H1 (cell line): ENCODE measurements at regions not wholly inside any gene's neighbourhood (a gene's known extent, or its start where the extent isn't known, plus 50 kb on each side); places are given as distances from the start of the nearest gene placed in this dataset.

Source experiments
- CTCF ChIA-PET: fragments of 300-600 bp; sonication (Branson Sonifier 250); formaldehyde crosslinking; loops from one replicate; lab custom pipeline; 2021; ENCODE audit not compliant: partially characterized antibody; lab: Charles Lee
- POLR2A ChIA-PET: fragments of 300-600 bp; sonication (Branson Sonifier 250); formaldehyde crosslinking; loops from one replicate; lab custom pipeline; 2021; ENCODE audit warnings: inconsistent platforms; ENCODE audit not compliant: partially characterized antibody; lab: Charles Lee
- DNase-seq, 2 experiments: peaks; one replicate each; pipeline versions ENCODE4 v3.0.0 to v3.0.0-alpha.2; 2010 to 2022; ENCODE audit warnings: low spot score in 2 of 2, low read depth in 1 of 2, mixed read lengths in 1 of 2
- FAIRE-seq: peaks from 2 replicates; lab custom pipeline; 2011; peaks lifted over from hg19 to GRCh38; lab: Jason Lieb, UNC
- H2AFZ ChIP-seq: 2 replicates; pipeline ENCODE4 v1.8.1; 2012; ENCODE audit warnings: low read length, inconsistent platforms
- H2AK5ac ChIP-seq: 2 replicates; pipeline ENCODE4 v1.6.1; 2013; ENCODE audit warnings: low read depth, low read length
- H2BK120ac ChIP-seq: replicated peaks from 2 replicates; pipeline ENCODE3; 2013; ENCODE audit warnings: low read depth, low read length, inconsistent platforms
- H2BK12ac ChIP-seq: 2 replicates; pipeline ENCODE4 v1.6.1; 2013; ENCODE audit warnings: low read depth, low read length
- H2BK15ac ChIP-seq: 2 replicates; pipeline ENCODE4 v1.6.1; 2013; ENCODE audit warnings: low read length
- H2BK20ac ChIP-seq: 2 replicates; pipeline ENCODE4 v1.6.1; 2013; ENCODE audit warnings: low read length
- H2BK5ac ChIP-seq: 2 replicates; pipeline ENCODE4 v1.6.1; 2013; ENCODE audit warnings: low read depth, low read length
- H3K14ac ChIP-seq: 2 replicates; pipeline ENCODE4 v1.6.1; 2013; ENCODE audit warnings: inconsistent platforms; ENCODE audit not compliant: insufficient read length
- H3K18ac ChIP-seq: 2 replicates; pipeline ENCODE4 v1.6.1; 2013; ENCODE audit warnings: low read length; ENCODE audit errors: extremely low read depth
- H3K23ac ChIP-seq: 2 replicates; pipeline ENCODE4 v1.6.1; 2013; ENCODE audit warnings: inconsistent platforms; ENCODE audit not compliant: insufficient read length
- H3K23me2 ChIP-seq: 2 replicates; pipeline ENCODE4 v1.6.1; 2013; ENCODE audit warnings: low read depth, low read length
- H3K27ac ChIP-seq: 2 replicates; pipeline ENCODE4 v1.6.1; 2011; ENCODE audit warnings: low read depth, low read length, inconsistent platforms
- H3K27me3 ChIP-seq, 4 experiments: replicated peaks in 1 of 4; 1 replicate in 1 of 4; 2 replicates in 3 of 4; pipeline versions ENCODE4 v1.6.1 to v1.8.1; 2011 to 2013; ENCODE audit warnings: low read length in 3 of 4, mild to moderate bottlenecking in 3 of 4, inconsistent platforms in 2 of 4, mixed read lengths in 2 of 4, moderate library complexity in 1 of 4; ENCODE audit not compliant: control insufficient read depth in 3 of 4, insufficient read depth in 3 of 4; ENCODE audit errors: extremely low read depth in 1 of 4
- H3K36me3 ChIP-seq, 4 experiments: 2 replicates each; pipeline versions ENCODE4 v1.6.1 to v1.8.1; 2011 to 2013; ENCODE audit warnings: mild to moderate bottlenecking in 4 of 4, low read length in 3 of 4, moderate library complexity in 2 of 4, control low read depth in 1 of 4, inconsistent platforms in 1 of 4; ENCODE audit not compliant: insufficient read depth in 4 of 4, control insufficient read depth in 2 of 4
- H3K4ac ChIP-seq: replicated peaks from 2 replicates; pipeline ENCODE3; 2013; ENCODE audit warnings: low read length, low read depth, mixed read lengths, inconsistent platforms; ENCODE audit not compliant: insufficient read length
- H3K4me1 ChIP-seq, 4 experiments: replicated peaks in 1 of 4; 1 replicate in 1 of 4; 2 replicates in 3 of 4; pipeline versions ENCODE4 v1.6.1 to v1.8.1; 2011 to 2013; ENCODE audit warnings: low read length in 3 of 4, inconsistent platforms in 2 of 4, mixed read lengths in 1 of 4; ENCODE audit not compliant: insufficient read depth in 4 of 4, control insufficient read depth in 3 of 4
- H3K4me2 ChIP-seq, 2 experiments: 2 replicates each; pipeline versions ENCODE4 v1.6.1 to v1.8.1; 2011 to 2013; ENCODE audit warnings: low read depth in 2 of 2, low read length in 2 of 2, control low read depth in 1 of 2, inconsistent platforms in 1 of 2, mild to moderate bottlenecking in 1 of 2; ENCODE audit not compliant: insufficient read depth in 1 of 2
- H3K4me3 ChIP-seq, 4 experiments: fragments of 200-600, 300-600 bp in 1 of 4; sonication (generic), shearing (Covaris generic), sonication (Bioruptor Twin) in 1 of 4; 2 replicates each; pipeline versions ENCODE4 v1.5.1 to v1.8.1; 2011 to 2016; ENCODE audit warnings: low read length in 4 of 4, low read depth in 3 of 4, control low read depth in 2 of 4, inconsistent platforms in 2 of 4, mild to moderate bottlenecking in 2 of 4, mixed read lengths in 1 of 4, moderate library complexity in 1 of 4; ENCODE audit not compliant: insufficient read depth in 2 of 4; ENCODE audit errors: extremely low read depth in 1 of 4
- H3K56ac ChIP-seq: replicated peaks from 2 replicates; pipeline ENCODE3; 2013; ENCODE audit warnings: low read depth, mild to moderate bottlenecking, mixed read lengths, low read length, inconsistent platforms; ENCODE audit not compliant: insufficient read length
- H3K79me1 ChIP-seq: 2 replicates; pipeline ENCODE4 v1.6.1; 2013; ENCODE audit warnings: low read depth, low read length, control low read depth
- H3K79me2 ChIP-seq, 2 experiments: 2 replicates each; pipeline versions ENCODE4 v1.6.1 to v1.8.1; 2012 to 2013; ENCODE audit warnings: low read length in 2 of 2, mild to moderate bottlenecking in 2 of 2, inconsistent platforms in 1 of 2; ENCODE audit not compliant: insufficient read depth in 2 of 2, control insufficient read depth in 1 of 2
- H3K9ac ChIP-seq, 4 experiments: replicated peaks in 1 of 4; 1 replicate in 1 of 4; 2 replicates in 3 of 4; pipeline versions ENCODE4 v1.6.1 to v1.8.1; 2011 to 2013; ENCODE audit warnings: low read depth in 3 of 4, low read length in 3 of 4, control low read depth in 2 of 4, mild to moderate bottlenecking in 2 of 4, moderate library complexity in 2 of 4, inconsistent platforms in 1 of 4; ENCODE audit errors: extremely low read depth in 1 of 4
- H3K9me3 ChIP-seq, 2 experiments: 2 replicates each; pipeline versions ENCODE4 v1.6.1 to v1.8.1; 2012 to 2013; ENCODE audit warnings: mild to moderate bottlenecking in 2 of 2, moderate library complexity in 2 of 2, control low read depth in 1 of 2, inconsistent platforms in 1 of 2, low read depth in 1 of 2, low read length in 1 of 2, mixed read lengths in 1 of 2; ENCODE audit not compliant: insufficient read depth in 2 of 2
- H4K20me1 ChIP-seq, 2 experiments: replicated peaks in 1 of 2; 2 replicates each; pipeline versions ENCODE3 to v1.8.1; 2011 to 2013; ENCODE audit warnings: inconsistent platforms in 2 of 2, low read length in 2 of 2, mild to moderate bottlenecking in 1 of 2; ENCODE audit not compliant: insufficient read depth in 2 of 2, control insufficient read depth in 1 of 2
- H4K5ac ChIP-seq: 2 replicates; pipeline ENCODE4 v1.6.1; 2013; ENCODE audit warnings: low read length, low read depth, mixed read lengths, inconsistent platforms; ENCODE audit not compliant: insufficient read length
- H4K8ac ChIP-seq: 2 replicates; pipeline ENCODE4 v1.8.0; 2013; ENCODE audit warnings: mild to moderate bottlenecking, moderate library complexity, low read length, inconsistent platforms; ENCODE audit not compliant: insufficient read depth; ENCODE audit errors: extremely low read depth
- H4K91ac ChIP-seq: replicated peaks from 2 replicates; pipeline ENCODE3; 2013; ENCODE audit warnings: low read length, mixed read lengths, inconsistent platforms; ENCODE audit not compliant: insufficient read length
- EP300 ChIP-seq, 2 experiments: IDR thresholded peaks; 1 replicate in 1 of 2; 2 replicates in 1 of 2; pipeline ENCODE4 v1.6.1; 2011 to 2012; ENCODE audit warnings: low read depth in 2 of 2, low read length in 2 of 2, mild to moderate bottlenecking in 2 of 2, borderline replicate concordance in 1 of 2, inconsistent platforms in 1 of 2, moderate library complexity in 1 of 2
- NANOG ChIP-seq: IDR thresholded peaks from 2 replicates; pipeline ENCODE4 v1.6.1; 2011; ENCODE audit warnings: low read length, low read depth, mild to moderate bottlenecking, inconsistent platforms; ENCODE audit not compliant: insufficient read depth, poor library complexity, severe bottlenecking
- POU5F1 ChIP-seq: IDR thresholded peaks from 2 replicates; pipeline ENCODE4 v1.6.1; 2011; ENCODE audit warnings: low read depth, mild to moderate bottlenecking, low read length, moderate library complexity
- RBBP5 ChIP-seq: IDR thresholded peaks from 2 replicates; pipeline ENCODE4 v1.7.1; 2012; ENCODE audit warnings: low read depth, mild to moderate bottlenecking, inconsistent platforms, low read length, moderate library complexity, borderline replicate concordance
- SP1 ChIP-seq: IDR thresholded peaks from 2 replicates; pipeline ENCODE4 v1.6.1; 2011; ENCODE audit warnings: low read depth, low read length
- TCF12 ChIP-seq: IDR thresholded peaks from 2 replicates; pipeline ENCODE4 v1.6.1; 2011; ENCODE audit warnings: low read depth, mild to moderate bottlenecking, low read length
- TEAD4 ChIP-seq: IDR thresholded peaks from 2 replicates; pipeline ENCODE4 v1.6.1; 2012; ENCODE audit warnings: low read depth, low read length, inconsistent platforms, mixed read lengths
- WGBS, 2 experiments: shearing (Covaris generic) in 1 of 2; methylation state at CpG; one replicate each; pipeline versions ENCODE4 v1.1.6 to v1.1.7; 2013 to 2015; ENCODE audit warnings: low lambda C conversion rate in 2 of 2, mixed read lengths in 2 of 2, inconsistent platforms in 1 of 2, low coverage in 1 of 2, missing lambda C conversion rate in 1 of 2; ENCODE audit not compliant: insufficient replicate concordance in 2 of 2, insufficient coverage in 1 of 2, insufficient read length in 1 of 2; ENCODE audit errors: extremely low coverage in 1 of 2, missing lambda C conversion rate in 1 of 2; 5-methylcytosine and 5-hydroxymethylcytosine counted together

- peak; percentile 68 for FAIRE-seq
- ChIA-PET CTCF (interaction anchor here (0.6 to 0.9 kb wide), 2 partner anchors 11 to 821 kb away, joined by 3 to 6 read pairs; no protein-coding TSS in a partner anchor), POLR2A (no interaction called here)
- H3K79me1 ChIP-seq, result no peaks in the 10 kb centered on the region
- H2AFZ ChIP-seq, result no peak overlapping the region
- H3K14ac ChIP-seq, result no peak overlapping the region
- H2BK5ac ChIP-seq, result peak overlapping the region; percentile 18; the same call in 1 of the 2 replicates
- no peak overlapping the region for H4K91ac ChIP-seq
- no peak overlapping the region for H3K23ac ChIP-seq
- TF ChIP-seq RBBP5, result no peak
- TF ChIP-seq SP1, result no peak
- 0 out of 2 replicates have a peak, but pooled peaks have one; percentile 80 for TF ChIP-seq TCF12
- no peak for TF ChIP-seq EP300 (IDR thresholded peaks at IDR 0.05; ENCODE audit: borderline replicate concordance in 1 of 2, low read depth in 2 of 2, low read length in 2 of 2)
- peak; percentile 61 for TF ChIP-seq NANOG
- peak; percentile 63; the same call in 1 of the 2 replicates for TF ChIP-seq TEAD4
- peak; percentile 90 for TF ChIP-seq POU5F1
- H3K18ac ChIP-seq, result no peak overlapping the region
- H3K4me2 ChIP-seq, result no peak overlapping the region; a peak in 2 of 4 replicates
- H2AK5ac ChIP-seq, result no peak overlapping the region
- H3K79me2 ChIP-seq, result no peaks in the 10 kb centered on the region; a peak in 1 of 4 replicates
- no peak overlapping the region for H3K4ac ChIP-seq
- H3K9me3 ChIP-seq, result 0 out of 4 replicates have a peak, but pooled peaks cover 0 to 4% of the 10 kb centered on the region in 2 experiments
- no peaks in the 10 kb centered on the region for H4K20me1 ChIP-seq
- no peak overlapping the region for H4K5ac ChIP-seq
- no peak overlapping the region for H2BK15ac ChIP-seq
- no peaks in the 10 kb centered on the region; a peak in 1 of 8 replicates for H3K36me3 ChIP-seq
- H3K56ac ChIP-seq, result no peak overlapping the region
- H3K4me1 ChIP-seq, result peaks cover 2 to 19% (median 10%) of the 10 kb centered on the region in 4 experiments
- DNase-seq, result no peak
- H3K27ac ChIP-seq, result no peak overlapping the region
- no peak overlapping the region for H3K4me3 ChIP-seq
- H3K9ac ChIP-seq, result no peak overlapping the region
- H2BK120ac ChIP-seq, result no peak overlapping the region
- peak overlapping the region; percentile 26; the same call in 1 of the 2 replicates for H2BK20ac ChIP-seq
- H3K23me2 ChIP-seq, result no peaks in the 10 kb centered on the region
- H3K27me3 ChIP-seq, result peaks cover 0 to 2% (median 0%) of the 10 kb centered on the region in 4 experiments; a peak in 1 of 7 replicates
- WGBS, 2 experiments, result 61% methylated on average over 1 of the region's 1 CpG; no CpG with 5 or more reads in 1 of the 2 experiments
- no peak overlapping the region for H2BK12ac ChIP-seq
- H4K8ac ChIP-seq, result no peak overlapping the region
These were observed 97.0 kb upstream of the LDB2 start for GRCh38 chr4:16995451-16995850.
